B cell (primary cell): ENCODE measurements at regions not wholly inside any gene's neighbourhood (a gene's known extent, or its start where the extent isn't known, plus 50 kb on each side); places are given as distances from the start of the nearest gene placed in this dataset.

Experiments
- EZH2 ChIP-seq: IDR thresholded peaks from 2 replicates; pipeline ENCODE4 v1.6.1; 2012; ENCODE audit warnings: borderline replicate concordance, low read depth, mild to moderate bottlenecking, moderate library complexity, low read length; ENCODE audit not compliant: insufficient read depth, poor library complexity, severe bottlenecking
- TF ChIP-seq, protein P1 (sequence below): fragments of 200-600 bp; IDR thresholded peaks from one replicate; pipeline ENCODE4 v1.8.0; 2022; ENCODE audit warnings: antibody characterized with exemption, mild to moderate bottlenecking

DNA sequence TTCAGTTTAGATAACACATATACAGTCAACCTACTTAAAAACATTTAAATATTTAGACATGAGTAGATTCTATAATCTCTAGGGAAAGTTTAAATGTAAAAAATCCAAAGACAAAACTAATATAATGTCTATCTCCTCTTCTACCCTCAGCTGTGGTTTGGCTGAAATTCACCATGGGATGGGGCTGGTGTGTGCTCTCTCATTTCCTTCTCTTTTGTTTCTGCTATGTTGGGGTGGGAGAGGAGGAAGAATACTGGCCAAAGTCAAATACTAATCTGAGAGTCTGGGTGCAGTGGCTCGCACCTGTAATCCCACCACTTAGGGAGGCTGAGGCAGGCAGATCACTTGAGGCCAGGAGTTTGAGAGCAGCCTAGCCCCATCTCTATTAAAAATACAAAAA, 1673.9 kb upstream of the SEL1L start:
- TF ChIP-seq, protein P1, sequence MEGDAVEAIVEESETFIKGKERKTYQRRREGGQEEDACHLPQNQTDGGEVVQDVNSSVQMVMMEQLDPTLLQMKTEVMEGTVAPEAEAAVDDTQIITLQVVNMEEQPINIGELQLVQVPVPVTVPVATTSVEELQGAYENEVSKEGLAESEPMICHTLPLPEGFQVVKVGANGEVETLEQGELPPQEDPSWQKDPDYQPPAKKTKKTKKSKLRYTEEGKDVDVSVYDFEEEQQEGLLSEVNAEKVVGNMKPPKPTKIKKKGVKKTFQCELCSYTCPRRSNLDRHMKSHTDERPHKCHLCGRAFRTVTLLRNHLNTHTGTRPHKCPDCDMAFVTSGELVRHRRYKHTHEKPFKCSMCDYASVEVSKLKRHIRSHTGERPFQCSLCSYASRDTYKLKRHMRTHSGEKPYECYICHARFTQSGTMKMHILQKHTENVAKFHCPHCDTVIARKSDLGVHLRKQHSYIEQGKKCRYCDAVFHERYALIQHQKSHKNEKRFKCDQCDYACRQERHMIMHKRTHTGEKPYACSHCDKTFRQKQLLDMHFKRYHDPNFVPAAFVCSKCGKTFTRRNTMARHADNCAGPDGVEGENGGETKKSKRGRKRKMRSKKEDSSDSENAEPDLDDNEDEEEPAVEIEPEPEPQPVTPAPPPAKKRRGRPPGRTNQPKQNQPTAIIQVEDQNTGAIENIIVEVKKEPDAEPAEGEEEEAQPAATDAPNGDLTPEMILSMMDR = no peak
- TF ChIP-seq EZH2 = no peak
